GM13976 (cell line): ENCODE measurements at regions not wholly inside any gene's neighbourhood (a gene's known extent, or its start where the extent isn't known, plus 50 kb on each side); places are given as distances from the start of the nearest gene placed in this dataset.
"Not testable (repeated sequence)": the region's sequence is repeated elsewhere in the genome, so short reads cannot be mapped to it uniquely, and the experiment has no call there.

Source experiments
- DNase-seq: peaks from one replicate; pipeline ENCODE4 v3.0.0; 2012; ENCODE audit warnings: low spot score
- CTCF ChIP-seq: IDR thresholded peaks from 2 replicates; pipeline ENCODE4 v1.5.1; 2012; ENCODE audit warnings: borderline replicate concordance, mild to moderate bottlenecking; ENCODE audit not compliant: insufficient read depth; ENCODE audit errors: extremely low read depth, missing control alignments, control extremely low read depth
- in situ Hi-C: fragments of 300-500 bp; cut with MboI; formaldehyde crosslinking; loops from one replicate; pipeline ENCODE4 v1.12.0; 2022; ENCODE audit warnings: low sequenced_read_pairs, mixed read lengths, inconsistent platforms; ENCODE audit not compliant: unreplicated experiment

GRCh38 chr2:59171019-59171418 lies 929.9 kb upstream of the FANCL start:
- DNase-seq: peak; percentile 6
- in situ Hi-C loops: no loop called here
- TF ChIP-seq CTCF: no peak

GRCh38 chr2:59168766-59169165 lies 927.6 kb upstream of the FANCL start:
- TF ChIP-seq CTCF: no peak
- no peak for DNase-seq

GRCh38 chr2:59167514-59167913 lies 926.4 kb upstream of the FANCL start:
- no peak for TF ChIP-seq CTCF
- DNase-seq: no peak
- in situ Hi-C loops: no loop called here

More at GRCh38 chr2:59168766-59169165, 927.6 kb upstream of the FANCL start:
- in situ Hi-C loops: no loop called here

GRCh38 chr2:59157908-59158307 lies 916.8 kb upstream of the FANCL start:
- DNase-seq, in situ Hi-C loops: not testable (repeated sequence)

- in situ Hi-C loops: no loop called here
- no peak for TF ChIP-seq CTCF
- no peak for DNase-seq
Measured at GRCh38 chr2:59151805-59152204, 910.7 kb upstream of the FANCL start.

- DNase-seq: no peak
- no peak for TF ChIP-seq CTCF
- in situ Hi-C loops: no loop called here
Measured at GRCh38 chr2:59150217-59150849, 909.2 kb upstream of the FANCL start.

- no peak for TF ChIP-seq CTCF
- DNase-seq: no peak
- in situ Hi-C loops: no loop called here
Measured at GRCh38 chr2:59149271-59149670, 908.1 kb upstream of the FANCL start.
